GM10266 (cell line): ENCODE measurements at regions not wholly inside any gene's neighbourhood (a gene's known extent, or its start where the extent isn't known, plus 50 kb on each side); places are given as distances from the start of the nearest gene placed in this dataset.

Experiments
- DNase-seq: peaks from one replicate; pipeline ENCODE4 v3.0.0; 2012; ENCODE audit errors: extremely low spot score
- CTCF ChIP-seq: IDR thresholded peaks from 2 replicates; pipeline ENCODE4 v1.5.1; 2012; ENCODE audit warnings: mild to moderate bottlenecking, low read depth; ENCODE audit not compliant: control insufficient read depth, insufficient read depth; ENCODE audit errors: missing control alignments

DNA sequence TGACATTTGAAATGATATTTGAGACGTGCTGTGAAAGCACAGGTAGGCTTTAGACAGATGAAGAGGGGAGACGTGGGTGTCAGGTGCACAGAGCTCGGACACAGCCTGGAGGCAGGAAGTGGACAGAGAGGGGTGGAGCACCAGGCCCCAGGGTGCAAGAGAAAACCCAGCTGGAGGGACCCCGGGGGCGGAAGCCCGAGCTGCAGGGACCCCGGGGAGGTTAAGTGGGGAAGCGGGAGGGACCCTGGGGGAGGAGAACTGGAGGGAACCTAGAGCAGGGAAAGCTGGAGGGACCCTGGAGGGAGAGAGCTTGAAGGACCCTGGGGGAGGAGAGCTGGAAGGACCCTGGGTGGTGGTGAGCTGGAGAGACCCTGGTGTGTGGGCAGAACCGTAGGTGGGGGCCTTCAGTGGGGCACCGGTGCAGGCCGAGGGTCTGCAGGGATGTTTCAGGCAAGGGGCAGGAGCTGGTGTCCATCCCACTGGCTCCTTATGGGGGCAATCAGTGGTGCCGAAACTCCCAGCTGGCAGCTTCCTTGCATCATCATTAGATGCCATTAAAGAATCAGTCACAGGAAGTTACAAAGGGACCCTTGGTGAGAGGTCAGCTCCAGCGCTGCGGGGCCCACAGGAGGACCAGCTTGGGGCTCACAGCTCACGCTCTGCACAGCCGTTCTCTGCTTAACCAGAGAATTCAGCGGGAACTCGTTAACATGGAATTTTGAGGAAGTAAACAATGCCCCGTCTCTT lies 246.6 kb downstream of the EIPR1 start:
- TF ChIP-seq CTCF = no peak
- DNase-seq = no peak

DNA sequence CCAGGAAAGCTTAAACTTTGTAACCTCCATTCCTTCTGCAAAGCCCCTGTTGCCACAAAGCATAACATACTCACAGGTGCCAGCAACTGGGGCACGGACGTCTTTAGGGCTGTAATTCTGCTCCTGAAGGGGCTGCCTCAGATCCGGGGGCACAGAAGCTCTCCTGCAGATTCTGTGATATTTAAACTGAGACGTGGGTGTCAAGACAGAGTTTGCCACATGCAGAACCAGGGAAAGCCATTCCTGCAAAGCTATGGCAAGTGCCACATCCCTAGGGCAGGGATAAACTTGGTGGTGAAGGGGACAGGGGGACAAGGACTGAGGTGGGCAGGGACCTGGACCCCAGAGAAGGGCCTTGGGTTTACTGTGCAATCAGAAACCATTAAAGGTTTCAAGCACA lies 247.2 kb downstream of the EIPR1 start:
- DNase-seq = no peak
- no peak for TF ChIP-seq CTCF

- TF ChIP-seq CTCF = no peak
- no peak for DNase-seq
These were observed 247.8 kb downstream of the EIPR1 start for GRCh38 chr2:3129867-3130266.

- no peak for DNase-seq
- no peak for TF ChIP-seq CTCF
These were observed 248.8 kb downstream of the EIPR1 start for GRCh38 chr2:3128786-3129185.

- TF ChIP-seq CTCF = no peak
- no peak for DNase-seq
These were observed 249.9 kb downstream of the EIPR1 start for GRCh38 chr2:3127710-3128109.

DNA sequence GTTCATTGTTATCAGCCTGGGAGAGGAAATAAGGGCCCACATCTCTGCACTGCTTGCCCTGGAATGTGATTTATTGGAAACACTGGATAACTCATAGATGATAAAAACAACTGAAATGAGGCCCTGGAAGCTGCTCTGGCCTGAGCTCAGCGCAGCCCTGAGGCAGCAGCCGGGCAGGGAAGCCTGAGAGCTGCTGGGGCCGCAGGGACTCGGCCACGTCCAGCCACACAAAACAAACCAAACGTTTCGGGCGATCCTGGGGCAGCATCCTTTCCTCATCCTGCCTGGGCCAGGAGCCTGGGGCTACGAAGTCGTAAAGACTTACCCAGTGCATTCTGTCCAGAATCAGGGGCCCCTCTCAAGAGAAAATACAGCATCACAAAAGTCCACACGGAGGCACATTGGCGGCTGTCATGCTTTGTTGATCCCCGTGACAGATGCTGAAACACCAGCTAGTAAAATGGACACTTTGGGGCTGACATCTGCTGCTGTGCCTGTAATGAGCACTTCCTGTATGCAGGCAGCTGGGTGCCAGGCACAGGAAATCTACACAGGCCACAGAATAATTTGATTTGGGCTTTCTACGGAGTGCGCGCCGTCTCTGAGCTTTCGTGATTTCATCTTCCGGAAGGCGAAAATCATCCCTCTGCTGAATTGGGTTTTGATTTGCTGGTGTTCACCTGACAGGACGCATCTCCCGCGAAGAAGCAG lies 250.6 kb downstream of the EIPR1 start:
- no peak for DNase-seq
- TF ChIP-seq CTCF = no peak
